H1 (cell line): ENCODE measurements at regions not wholly inside any gene's neighbourhood (a gene's known extent, or its start where the extent isn't known, plus 50 kb on each side); places are given as distances from the start of the nearest gene placed in this dataset.

Experiments
- BACH1 ChIP-seq: IDR thresholded peaks from 2 replicates; pipeline ENCODE4 v1.6.1; 2012; ENCODE audit warnings: low read length, improper control_type of control experiment
- BCL11A ChIP-seq, 2 experiments: IDR thresholded peaks; one replicate each; pipeline ENCODE4 v1.6.1; 2011; ENCODE audit warnings: low read depth in 2 of 2, low read length in 2 of 2, mild to moderate bottlenecking in 2 of 2
- CTCF ChIP-seq, 3 experiments: IDR thresholded peaks; 1 replicate in 2 of 3; 2 replicates in 1 of 3; pipeline versions ENCODE4 v1.5.1 to v1.6.1; 2011; ENCODE audit warnings: low read length in 3 of 3, mild to moderate bottlenecking in 3 of 3, inconsistent platforms in 2 of 3, low read depth in 1 of 3, moderate library complexity in 1 of 3; ENCODE audit not compliant: insufficient read depth in 1 of 3; ENCODE audit errors: control extremely low read depth in 1 of 3
- E2F6 ChIP-seq: IDR thresholded peaks from 2 replicates; pipeline ENCODE4 v1.6.1; 2012; ENCODE audit warnings: inconsistent platforms
- SIRT6 ChIP-seq: IDR thresholded peaks from one replicate; pipeline ENCODE4 v1.7.1; 2012; ENCODE audit warnings: low read length, inconsistent platforms

GRCh38 chr3:28078536-28078935, 162.9 kb upstream of the CMC1 start (continued):
- TF ChIP-seq BCL11A (IDR thresholded peaks at IDR 0.05; ENCODE audit: low read depth in 2 of 2, low read length in 2 of 2) (no peak), E2F6 (no peak), BACH1 (no peak), SIRT6 (no peak), CTCF (IDR thresholded peaks at IDR 0.05; ENCODE audit: control extremely low read depth in 1 of 3, insufficient read depth in 1 of 3, low read depth in 1 of 3, low read length in 3 of 3) (no peak)
